A673 (cell line): ENCODE measurements at regions not wholly inside any gene's neighbourhood (a gene's known extent, or its start where the extent isn't known, plus 50 kb on each side); places are given as distances from the start of the nearest gene placed in this dataset.

Experiments used
- EZH2 ChIP-seq: fragments of 200-600 bp; sonication (generic); IDR thresholded peaks from 2 replicates; pipeline ENCODE4 v1.6.1; 2017; ENCODE audit warnings: borderline replicate concordance, low read depth, mild to moderate bottlenecking, mixed read lengths, antibody characterized with exemption, low read length; ENCODE audit not compliant: poor library complexity, severe bottlenecking
- TF ChIP-seq, protein P1 (sequence below): fragments of 300-800, 200-600 bp; sonication (generic); conservative IDR thresholded peaks from 2 replicates; pipeline ENCODE4 v1.5.1; 2017; ENCODE audit warnings: low read depth, mild to moderate bottlenecking, antibody characterized with exemption, low read length, moderate library complexity, mixed read lengths

- TF ChIP-seq EZH2: no peak
- TF ChIP-seq, protein P1, sequence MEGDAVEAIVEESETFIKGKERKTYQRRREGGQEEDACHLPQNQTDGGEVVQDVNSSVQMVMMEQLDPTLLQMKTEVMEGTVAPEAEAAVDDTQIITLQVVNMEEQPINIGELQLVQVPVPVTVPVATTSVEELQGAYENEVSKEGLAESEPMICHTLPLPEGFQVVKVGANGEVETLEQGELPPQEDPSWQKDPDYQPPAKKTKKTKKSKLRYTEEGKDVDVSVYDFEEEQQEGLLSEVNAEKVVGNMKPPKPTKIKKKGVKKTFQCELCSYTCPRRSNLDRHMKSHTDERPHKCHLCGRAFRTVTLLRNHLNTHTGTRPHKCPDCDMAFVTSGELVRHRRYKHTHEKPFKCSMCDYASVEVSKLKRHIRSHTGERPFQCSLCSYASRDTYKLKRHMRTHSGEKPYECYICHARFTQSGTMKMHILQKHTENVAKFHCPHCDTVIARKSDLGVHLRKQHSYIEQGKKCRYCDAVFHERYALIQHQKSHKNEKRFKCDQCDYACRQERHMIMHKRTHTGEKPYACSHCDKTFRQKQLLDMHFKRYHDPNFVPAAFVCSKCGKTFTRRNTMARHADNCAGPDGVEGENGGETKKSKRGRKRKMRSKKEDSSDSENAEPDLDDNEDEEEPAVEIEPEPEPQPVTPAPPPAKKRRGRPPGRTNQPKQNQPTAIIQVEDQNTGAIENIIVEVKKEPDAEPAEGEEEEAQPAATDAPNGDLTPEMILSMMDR: no peak
These were observed 168.1 kb downstream of the ATPSCKMT start for GRCh38 chr5:10081584-10081983.
